Gastroesophageal sphincter (tissue), 3 donors: ENCODE measurements at regions not wholly inside any gene's neighbourhood (a gene's known extent, or its start where the extent isn't known, plus 50 kb on each side); places are given as distances from the start of the nearest gene placed in this dataset.

Experiments used
- EP300 ChIP-seq: sonication (generic); formaldehyde crosslinking; IDR thresholded peaks from one replicate; pipeline ENCODE4 v1.6.1; 2017; ENCODE audit warnings: antibody characterized with exemption, mild to moderate bottlenecking
- TF ChIP-seq, protein P1 (sequence below), 4 experiments: fragments of 200-600 bp in 2 of 4; fragments of 450-650 bp in 2 of 4; sonication (generic) in 1 of 4; IDR thresholded peaks; one replicate each; pipeline ENCODE4 v1.5.1; 2017 to 2019; ENCODE audit warnings: antibody characterized with exemption in 4 of 4, mild to moderate bottlenecking in 2 of 4, moderate library complexity in 2 of 4

DNA sequence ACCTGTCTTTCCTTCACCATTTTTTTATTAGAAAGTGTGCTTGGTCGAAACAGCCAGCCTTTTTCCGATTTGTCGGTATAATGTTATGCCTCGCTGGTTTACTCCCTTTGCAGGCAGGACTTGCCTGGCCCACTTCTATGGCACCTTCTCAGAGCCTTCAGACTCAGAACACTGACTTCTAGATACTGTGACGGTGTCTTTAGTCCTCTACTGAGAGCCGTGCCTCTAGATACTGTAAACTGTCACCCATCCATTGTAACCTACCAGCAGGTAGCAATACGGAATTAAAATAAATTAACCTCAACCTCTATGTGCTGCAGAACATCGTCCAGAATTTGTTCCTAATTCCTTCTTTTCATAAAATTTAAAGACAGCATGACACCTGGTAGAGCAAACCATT is 247.7 kb upstream of the TTC14 start:
- TF ChIP-seq EP300, result no peak
- TF ChIP-seq, protein P1, sequence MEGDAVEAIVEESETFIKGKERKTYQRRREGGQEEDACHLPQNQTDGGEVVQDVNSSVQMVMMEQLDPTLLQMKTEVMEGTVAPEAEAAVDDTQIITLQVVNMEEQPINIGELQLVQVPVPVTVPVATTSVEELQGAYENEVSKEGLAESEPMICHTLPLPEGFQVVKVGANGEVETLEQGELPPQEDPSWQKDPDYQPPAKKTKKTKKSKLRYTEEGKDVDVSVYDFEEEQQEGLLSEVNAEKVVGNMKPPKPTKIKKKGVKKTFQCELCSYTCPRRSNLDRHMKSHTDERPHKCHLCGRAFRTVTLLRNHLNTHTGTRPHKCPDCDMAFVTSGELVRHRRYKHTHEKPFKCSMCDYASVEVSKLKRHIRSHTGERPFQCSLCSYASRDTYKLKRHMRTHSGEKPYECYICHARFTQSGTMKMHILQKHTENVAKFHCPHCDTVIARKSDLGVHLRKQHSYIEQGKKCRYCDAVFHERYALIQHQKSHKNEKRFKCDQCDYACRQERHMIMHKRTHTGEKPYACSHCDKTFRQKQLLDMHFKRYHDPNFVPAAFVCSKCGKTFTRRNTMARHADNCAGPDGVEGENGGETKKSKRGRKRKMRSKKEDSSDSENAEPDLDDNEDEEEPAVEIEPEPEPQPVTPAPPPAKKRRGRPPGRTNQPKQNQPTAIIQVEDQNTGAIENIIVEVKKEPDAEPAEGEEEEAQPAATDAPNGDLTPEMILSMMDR (IDR thresholded peaks at IDR 0.05), result no peak
